WERI-Rb-1 (cell line): ENCODE measurements at regions not wholly inside any gene's neighbourhood (a gene's known extent, or its start where the extent isn't known, plus 50 kb on each side); places are given as distances from the start of the nearest gene placed in this dataset.
A peak's percentile ranks its signal among the peaks of the same experiment; 100 is the strongest.

ENCODE experiments used
- DNase-seq: peaks from one replicate; pipeline ENCODE4 v3.0.0-alpha.2; 2020
- H3K27ac ChIP-seq: fragments of 250-450 bp; sonication (Bioruptor Pico); 2 replicates; pipeline ENCODE4 v1.5.1; 2020; ENCODE audit warnings: mild to moderate bottlenecking, moderate library complexity
- H3K27me3 ChIP-seq: fragments of 250-450 bp; sonication (Bioruptor Pico); 2 replicates; pipeline ENCODE4 v1.5.1; 2021; ENCODE audit warnings: mild to moderate bottlenecking, low read depth, moderate library complexity; ENCODE audit not compliant: insufficient read depth, severe bottlenecking
- H3K36me3 ChIP-seq: fragments of 250-450 bp; sonication (Bioruptor Pico); 2 replicates; pipeline ENCODE4 v1.5.1; 2020; ENCODE audit warnings: mild to moderate bottlenecking, moderate library complexity
- H3K4me3 ChIP-seq: 2 replicates; pipeline ENCODE4 v1.5.1; 2011; ENCODE audit warnings: low read depth, mild to moderate bottlenecking, control low read depth, low read length
- H3K9me3 ChIP-seq: fragments of 250-450 bp; sonication (Bioruptor Pico); 2 replicates; pipeline ENCODE4 v1.5.1; 2021; ENCODE audit warnings: mild to moderate bottlenecking, moderate library complexity; ENCODE audit not compliant: severe bottlenecking
- CTCF ChIP-seq: IDR thresholded peaks from 2 replicates; pipeline ENCODE4 v1.5.1; 2011; ENCODE audit warnings: low read depth, mild to moderate bottlenecking, control low read depth, inconsistent platforms, low read length

GRCh38 chr2:78353168-78353567, 672.3 kb upstream of the REG3G start:
- TF ChIP-seq CTCF, result no peak
- no peaks in the 10 kb centered on the region for H3K27me3 ChIP-seq
- no peak for DNase-seq
- H3K9me3 ChIP-seq, result peaks cover 3% of the 10 kb centered on the region
- no peak overlapping the region for H3K27ac ChIP-seq
- H3K4me3 ChIP-seq, result no peak overlapping the region
- no peaks in the 10 kb centered on the region for H3K36me3 ChIP-seq

GRCh38 chr2:78355967-78356366, 669.5 kb upstream of the REG3G start:
- DNase-seq, result peak; percentile 16
- Histone ChIP-seq H3K27ac (no peak overlapping the region), H3K27me3 (no peaks in the 10 kb centered on the region), H3K4me3 (no peak overlapping the region), H3K9me3 (peaks cover 3% of the 10 kb centered on the region), H3K36me3 (no peaks in the 10 kb centered on the region)
- no peak for TF ChIP-seq CTCF

- Histone ChIP-seq H3K27me3 (no peaks in the 10 kb centered on the region), H3K36me3 (no peaks in the 10 kb centered on the region), H3K9me3 (peaks cover 4% of the 10 kb centered on the region), H3K4me3 (no peak overlapping the region), H3K27ac (no peak overlapping the region)
- DNase-seq, result no peak
- no peak for TF ChIP-seq CTCF
Measured at GRCh38 chr2:78383576-78383975, 641.9 kb upstream of the REG3G start.

- no peaks in the 10 kb centered on the region for H3K36me3 ChIP-seq
- DNase-seq, result no peak
- no peak for TF ChIP-seq CTCF
- H3K27ac ChIP-seq, result no peak overlapping the region
- H3K27me3 ChIP-seq, result no peaks in the 10 kb centered on the region
- H3K9me3 ChIP-seq, result peaks cover 4% of the 10 kb centered on the region
- no peak overlapping the region for H3K4me3 ChIP-seq
Measured at GRCh38 chr2:78397198-78397597, 628.3 kb upstream of the REG3G start.

- no peaks in the 10 kb centered on the region for H3K36me3 ChIP-seq
- no peak overlapping the region for H3K27ac ChIP-seq
- no peaks in the 10 kb centered on the region for H3K27me3 ChIP-seq
- no peak for DNase-seq
- no peak overlapping the region for H3K4me3 ChIP-seq
- H3K9me3 ChIP-seq, result no peaks in the 10 kb centered on the region
- TF ChIP-seq CTCF, result no peak
Measured at GRCh38 chr2:78407960-78408794, 617.3 kb upstream of the REG3G start.

- no peak overlapping the region for H3K4me3 ChIP-seq
- no peak for DNase-seq
- H3K27me3 ChIP-seq, result no peaks in the 10 kb centered on the region
- no peaks in the 10 kb centered on the region for H3K9me3 ChIP-seq
- no peaks in the 10 kb centered on the region for H3K36me3 ChIP-seq
- TF ChIP-seq CTCF, result no peak
- no peak overlapping the region for H3K27ac ChIP-seq
Measured at GRCh38 chr2:78408795-78409118, 616.7 kb upstream of the REG3G start.
